NB4 (cell line): ENCODE measurements at regions not wholly inside any gene's neighbourhood (a gene's known extent, or its start where the extent isn't known, plus 50 kb on each side); places are given as distances from the start of the nearest gene placed in this dataset.

ENCODE experiments used
- DNase-seq: peaks from one replicate; pipeline ENCODE4 v3.0.0; 2010; ENCODE audit warnings: low read depth
- H3K4me3 ChIP-seq: one replicate; pipeline ENCODE4 v1.5.1; 2011; ENCODE audit warnings: mild to moderate bottlenecking, low read depth, low read length, moderate library complexity
- CTCF ChIP-seq: IDR thresholded peaks from one replicate; pipeline ENCODE4 v1.5.1; 2012; ENCODE audit warnings: low read depth, low read length
- MAX ChIP-seq: IDR thresholded peaks from 2 replicates; pipeline ENCODE4 v1.6.1; 2011; ENCODE audit warnings: low read depth, low read length
- MYC ChIP-seq: IDR thresholded peaks from 2 replicates; pipeline ENCODE4 v1.6.1; 2011; ENCODE audit warnings: low read depth, low read length
- POLR2A ChIP-seq: IDR thresholded peaks from 2 replicates; pipeline ENCODE4 v1.6.1; 2011; ENCODE audit warnings: mild to moderate bottlenecking; ENCODE audit not compliant: insufficient read length; ENCODE audit errors: extremely low read depth

GRCh38 chr4:23958749-23959148, 68.9 kb upstream of the PPARGC1A start:
- no peak overlapping the region for H3K4me3 ChIP-seq
- no peak for DNase-seq
- no peak for TF ChIP-seq POLR2A

- no peak for DNase-seq
- TF ChIP-seq MAX, result no peak
- TF ChIP-seq CTCF, result no peak
- no peak for TF ChIP-seq POLR2A
- no peak for TF ChIP-seq MYC
- H3K4me3 ChIP-seq, result no peak overlapping the region
These were observed 67.6 kb upstream of the PPARGC1A start for GRCh38 chr4:23957465-23957864.

- no peak for TF ChIP-seq POLR2A
- TF ChIP-seq MYC, result no peak
- TF ChIP-seq MAX, result no peak
- no peak for TF ChIP-seq CTCF
- no peak overlapping the region for H3K4me3 ChIP-seq
- peak; percentile 42 for DNase-seq
These were observed 66.9 kb upstream of the PPARGC1A start for GRCh38 chr4:23956601-23957364.

GRCh38 chr4:23952258-23952657, 62.4 kb upstream of the PPARGC1A start:
- TF ChIP-seq POLR2A (no peak), CTCF (no peak), MYC (no peak), MAX (no peak)
- DNase-seq, result peak; percentile 24
- no peak overlapping the region for H3K4me3 ChIP-seq

- no peak overlapping the region for H3K4me3 ChIP-seq
- no peak for DNase-seq
- TF ChIP-seq POLR2A (no peak), CTCF (no peak), MYC (no peak), MAX (no peak)
These were observed 58.0 kb upstream of the PPARGC1A start for GRCh38 chr4:23947826-23948225.

- H3K4me3 ChIP-seq, result no peak overlapping the region
- DNase-seq, result no peak
- TF ChIP-seq POLR2A (no peak), MAX (no peak), CTCF (no peak), MYC (no peak)
These were observed 56.5 kb upstream of the PPARGC1A start for GRCh38 chr4:23946299-23946698.
